HG02970 (cell line): ENCODE measurements at regions not wholly inside any gene's neighbourhood (a gene's known extent, or its start where the extent isn't known, plus 50 kb on each side); places are given as distances from the start of the nearest gene placed in this dataset.

Experiments used
- ATAC-seq: cut with Tn5 transposase; IDR thresholded peaks from one replicate; pipeline ENCODE4 v1.9.1; 2021; ENCODE audit warnings: mild to moderate bottlenecking, moderate library complexity, moderate number of reproducible peaks; ENCODE audit not compliant: unreplicated experiment, low FRiP score

DNA sequence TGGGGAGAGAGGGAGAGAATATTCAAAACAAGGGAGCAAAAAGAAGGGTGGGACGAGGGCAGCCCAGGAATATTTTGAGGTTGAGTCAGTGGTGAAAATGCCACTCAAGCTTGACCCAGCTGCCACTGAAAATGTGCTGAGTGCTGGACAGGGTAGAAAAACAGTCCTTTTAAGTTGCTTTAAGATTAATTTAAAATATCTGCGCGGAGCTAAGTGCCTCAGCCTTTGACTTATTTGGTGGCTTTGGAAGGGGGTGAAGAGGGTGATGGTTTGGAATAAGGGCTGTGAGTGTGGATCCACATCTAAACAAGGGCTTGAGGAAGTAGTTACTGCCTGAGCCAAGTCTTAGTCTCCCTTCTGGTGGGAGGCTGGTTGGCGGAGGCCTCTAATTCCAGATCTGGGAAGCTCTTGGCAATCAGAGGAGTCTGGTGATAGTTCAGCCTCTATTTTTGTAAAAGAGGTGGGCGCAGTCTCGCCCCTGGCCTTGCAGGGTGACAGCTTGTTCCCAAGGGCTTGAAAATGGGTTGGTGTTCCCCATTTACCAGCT lies 280.8 kb upstream of the ROPN1 start:
- no peak for ATAC-seq

DNA sequence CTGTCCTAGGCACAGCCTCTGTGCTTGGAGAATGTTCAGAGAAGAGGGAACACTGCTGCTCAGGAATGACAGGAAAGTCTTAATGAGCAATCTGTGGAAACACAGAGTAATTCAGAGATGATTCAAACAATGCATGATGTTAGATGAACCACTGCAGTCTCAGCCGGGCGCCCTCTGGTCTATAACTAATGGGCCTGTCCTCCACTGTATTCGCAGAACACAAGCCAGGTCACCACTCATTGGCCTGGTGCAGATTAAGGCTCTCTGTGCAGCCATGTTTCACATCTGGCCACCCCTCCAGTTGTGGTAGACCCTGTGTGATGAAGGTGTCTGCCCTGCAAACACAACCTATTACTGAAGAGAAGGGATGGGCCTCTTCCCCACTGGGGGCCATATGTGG lies 281.7 kb upstream of the ROPN1 start:
- ATAC-seq, result no peak

DNA sequence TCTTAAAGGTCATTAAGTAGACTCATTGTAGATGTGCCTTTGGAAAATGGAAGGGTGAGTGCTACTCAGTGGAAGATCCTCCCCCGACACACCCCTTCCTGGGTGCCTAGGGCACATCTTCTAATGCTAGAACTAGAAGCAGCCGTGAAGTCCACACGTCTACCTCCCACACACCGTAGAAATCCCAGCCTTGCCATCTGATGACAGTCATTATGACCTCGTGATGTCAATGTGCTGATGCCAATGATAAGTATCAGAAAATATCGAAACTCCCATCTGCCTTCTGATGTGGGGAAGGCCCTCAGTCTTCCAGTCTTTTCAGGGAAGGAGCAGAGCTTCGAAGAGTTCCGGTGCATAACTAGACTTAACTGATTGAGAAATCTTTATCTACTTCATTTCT lies 282.1 kb upstream of the ROPN1 start:
- ATAC-seq, result no peak

DNA sequence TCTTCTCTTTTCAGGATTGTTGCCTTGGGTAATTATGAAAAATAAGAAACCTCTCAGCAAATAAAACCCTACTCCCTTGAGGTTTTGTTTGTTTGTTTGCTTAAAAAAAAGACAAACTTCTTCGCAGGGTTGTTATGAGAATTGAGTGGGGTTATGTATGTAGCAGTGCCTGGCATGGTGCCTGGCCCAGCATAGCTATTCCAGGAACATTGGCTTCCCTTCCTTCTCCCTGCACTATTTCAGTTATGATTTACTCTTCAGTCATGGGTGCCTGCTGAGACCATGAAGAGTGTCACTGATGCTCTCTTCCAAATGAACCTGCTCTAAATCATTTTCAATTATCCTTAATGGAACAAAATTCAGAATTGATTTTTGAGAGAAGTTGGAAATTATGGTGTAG lies 283.5 kb upstream of the ROPN1 start:
- no peak for ATAC-seq

DNA sequence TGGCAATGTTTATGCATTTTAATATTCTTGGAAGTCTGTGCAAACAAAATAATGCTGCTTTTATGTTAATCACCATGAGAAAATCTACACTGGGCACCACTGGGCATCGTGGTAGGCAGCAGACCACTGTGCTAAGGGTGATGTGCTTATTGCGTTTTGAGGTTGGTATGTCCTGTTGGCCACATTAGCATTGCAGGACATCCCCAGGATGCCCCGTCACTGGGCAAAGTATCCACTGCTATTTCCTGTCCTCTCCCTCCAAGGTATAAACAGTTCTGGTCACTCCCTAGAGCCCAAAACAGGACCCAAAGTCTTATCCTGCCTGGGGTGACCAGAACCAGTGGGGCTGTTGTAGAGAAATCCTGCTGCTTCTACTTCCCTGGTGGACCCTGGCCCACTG lies 284.2 kb upstream of the ROPN1 start:
- no peak for ATAC-seq

DNA sequence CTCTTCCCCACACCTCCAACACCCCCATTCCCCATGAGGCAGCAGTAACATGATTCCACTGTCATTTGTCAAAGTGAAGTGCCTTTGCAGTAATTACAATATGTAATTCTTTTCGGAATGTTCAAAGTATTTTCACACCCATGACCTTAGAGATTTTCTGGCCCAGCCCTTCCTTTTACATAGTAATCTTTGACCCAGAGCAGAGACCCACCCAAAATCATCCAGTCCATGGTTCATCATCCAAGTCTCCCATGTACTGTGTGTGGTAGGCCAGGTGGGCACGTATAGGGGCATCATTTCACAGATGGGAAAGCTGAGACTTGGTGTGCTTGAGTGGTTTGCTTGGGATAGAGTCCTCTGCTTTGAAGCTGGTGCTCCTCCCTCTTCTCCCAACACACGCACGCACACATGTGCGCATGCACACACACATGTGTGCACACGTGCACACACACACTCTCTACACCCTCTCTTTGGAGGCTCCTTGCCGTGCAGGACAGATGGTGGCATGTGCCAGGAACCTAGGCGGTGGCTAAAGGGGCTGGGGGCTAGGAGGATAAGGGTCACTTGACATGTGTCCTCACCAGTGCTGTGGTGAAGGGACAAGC lies 284.7 kb upstream of the ROPN1 start:
- ATAC-seq, result no peak

DNA sequence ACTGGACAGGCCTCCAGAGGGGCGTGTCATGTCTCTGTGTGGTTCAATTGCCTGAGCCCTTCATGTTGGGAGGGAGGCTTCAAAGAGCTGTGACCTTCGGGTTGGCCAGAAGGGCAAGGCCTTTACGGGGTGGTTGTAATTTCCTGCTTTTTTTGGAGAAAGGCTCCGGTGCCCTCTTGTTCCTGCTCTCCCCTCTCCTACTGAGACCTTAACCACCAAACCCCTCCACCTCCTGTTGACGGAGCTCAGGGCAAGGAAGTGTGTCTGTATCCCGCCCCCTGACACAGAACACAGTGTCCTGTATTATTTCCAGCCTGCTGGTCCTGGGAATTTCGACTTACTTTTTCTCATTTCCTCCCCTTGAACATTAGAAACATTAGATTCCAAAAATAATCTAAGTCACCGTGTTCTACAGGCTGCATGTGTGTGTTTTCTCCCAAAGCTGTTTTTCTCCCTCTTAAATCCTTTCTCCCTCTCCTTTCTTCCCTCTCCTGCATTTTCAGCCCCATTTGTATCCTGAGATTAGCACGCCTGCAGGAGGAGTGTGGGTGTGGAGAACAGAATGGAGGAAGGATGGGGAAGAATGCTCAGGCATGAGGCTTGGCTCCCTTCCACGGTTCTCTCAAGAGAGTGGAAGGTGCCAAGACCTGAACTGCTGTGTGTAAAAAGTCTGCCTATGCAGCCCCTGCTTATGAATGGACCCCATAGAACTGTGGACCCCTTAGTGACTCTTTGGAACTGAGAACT lies 285.4 kb upstream of the ROPN1 start:
- no peak for ATAC-seq

DNA sequence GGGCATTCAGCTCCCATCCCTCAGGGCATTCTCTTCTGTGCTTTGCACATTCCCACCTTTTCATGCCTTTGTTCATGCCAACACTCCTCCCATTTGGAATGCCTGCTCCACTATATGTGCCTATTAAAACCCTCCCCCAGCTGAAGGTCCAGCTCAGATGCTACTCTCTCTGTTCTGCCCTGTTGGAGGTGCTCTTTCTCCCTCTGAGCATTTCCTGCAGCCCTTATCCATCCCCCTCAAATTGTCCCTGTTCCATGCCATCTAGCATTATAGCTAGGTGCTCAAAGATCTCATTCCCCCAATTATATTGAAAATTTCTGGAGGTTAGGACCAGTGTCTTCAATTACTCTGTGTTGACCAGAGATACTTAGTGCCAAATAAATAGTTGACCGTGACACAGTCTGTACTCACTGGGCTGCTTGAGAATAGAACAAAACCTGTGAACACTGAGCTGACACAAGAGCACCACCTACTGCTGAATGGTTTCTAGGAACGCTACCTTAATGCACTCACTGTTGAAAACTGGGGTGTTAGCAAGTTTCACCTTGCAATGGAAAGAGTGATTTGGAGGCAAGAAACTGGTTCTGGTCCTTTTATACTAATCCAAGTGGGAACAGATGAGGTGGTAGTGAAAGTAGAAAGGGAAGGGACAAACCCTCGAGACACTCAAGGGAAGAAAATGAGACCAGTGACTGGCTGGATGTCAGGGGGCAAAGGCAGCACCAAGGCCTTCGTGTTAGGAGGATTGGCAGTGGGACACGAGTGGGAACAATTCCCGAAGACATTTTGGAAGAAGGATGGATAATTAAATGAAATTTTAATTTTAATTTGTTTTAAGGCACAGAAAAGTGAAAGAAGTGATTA lies 289.8 kb upstream of the ROPN1 start:
- ATAC-seq, result no peak

DNA sequence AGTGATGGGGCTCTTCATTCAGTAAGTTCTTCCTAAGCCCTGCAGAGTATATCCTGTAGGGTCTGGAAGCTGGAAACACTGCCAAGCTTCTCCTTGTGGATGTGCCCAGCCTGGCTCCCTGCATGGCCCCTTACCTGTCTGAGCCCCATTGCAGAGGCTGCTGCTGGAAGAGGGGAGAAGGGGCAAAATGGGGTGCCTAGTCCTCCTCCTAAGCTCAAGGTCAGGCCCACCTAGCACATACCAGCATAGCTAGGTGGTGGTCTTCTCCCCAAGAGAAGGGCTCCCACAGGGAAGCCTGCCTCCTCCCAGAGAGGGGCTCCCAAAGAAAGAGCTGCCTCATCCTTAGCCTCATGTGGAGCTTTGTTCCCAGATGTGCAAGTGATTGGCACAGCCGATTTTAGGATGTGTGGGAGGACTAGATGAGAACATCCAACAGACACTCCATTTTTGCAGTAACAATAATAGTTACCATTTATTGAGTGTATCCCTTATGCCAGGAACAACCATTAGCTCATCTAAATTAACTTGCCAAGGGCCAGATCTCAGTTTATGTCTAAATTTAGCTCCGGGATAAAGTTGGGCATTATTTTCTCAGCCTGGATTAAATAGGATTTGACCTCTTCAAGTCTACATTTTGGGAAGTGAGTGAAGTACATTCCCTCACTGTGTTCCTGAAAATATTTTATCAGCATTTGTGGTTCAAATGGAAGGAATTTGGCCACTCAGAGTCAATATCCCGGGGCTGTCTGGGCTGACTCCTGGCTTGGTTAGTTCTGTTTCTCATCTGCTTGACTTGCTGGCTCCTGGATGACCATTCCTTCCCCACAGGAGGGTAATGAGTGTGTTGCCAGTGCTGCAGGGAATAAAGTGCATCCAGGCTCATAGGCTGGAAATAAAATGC lies 291.1 kb upstream of the ROPN1 start:
- ATAC-seq, result no peak

DNA sequence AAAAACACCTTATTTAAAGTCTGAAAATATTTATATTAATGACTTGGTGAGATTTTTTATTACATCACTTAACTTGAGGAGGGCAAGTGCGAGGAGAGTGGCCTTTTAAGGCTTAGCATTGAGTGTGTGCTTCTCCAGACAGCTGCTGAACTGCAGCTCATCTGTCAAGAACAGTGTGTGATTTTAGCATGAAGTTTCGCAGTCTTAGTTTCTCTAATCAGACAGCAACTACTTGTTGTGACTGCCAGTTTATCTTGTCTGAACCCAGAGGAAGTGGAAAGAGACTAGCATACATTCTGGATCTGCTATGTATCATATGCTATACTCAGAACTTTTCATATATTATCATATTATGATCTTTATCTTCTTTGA lies 291.7 kb upstream of the ROPN1 start:
- no peak for ATAC-seq

DNA sequence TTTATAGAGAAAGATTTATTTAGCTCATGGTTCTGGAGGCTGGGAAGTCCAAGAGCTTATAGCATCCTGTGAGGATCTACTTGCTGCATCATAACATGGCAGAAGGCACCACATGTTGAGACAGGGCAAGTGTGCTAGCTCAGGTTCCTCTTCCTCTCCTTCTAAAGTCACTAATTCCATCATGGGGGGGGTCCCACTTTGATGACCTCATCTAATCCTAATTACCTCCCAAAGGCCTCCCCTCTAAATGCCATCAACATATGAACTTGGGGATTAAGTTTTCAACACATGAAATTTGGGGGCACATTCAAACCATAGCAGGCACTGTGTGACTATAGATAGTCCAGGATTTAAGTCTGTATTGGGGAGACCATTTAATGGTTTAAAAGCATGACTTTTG lies 297.1 kb upstream of the ROPN1 start:
- ATAC-seq, result no peak

DNA sequence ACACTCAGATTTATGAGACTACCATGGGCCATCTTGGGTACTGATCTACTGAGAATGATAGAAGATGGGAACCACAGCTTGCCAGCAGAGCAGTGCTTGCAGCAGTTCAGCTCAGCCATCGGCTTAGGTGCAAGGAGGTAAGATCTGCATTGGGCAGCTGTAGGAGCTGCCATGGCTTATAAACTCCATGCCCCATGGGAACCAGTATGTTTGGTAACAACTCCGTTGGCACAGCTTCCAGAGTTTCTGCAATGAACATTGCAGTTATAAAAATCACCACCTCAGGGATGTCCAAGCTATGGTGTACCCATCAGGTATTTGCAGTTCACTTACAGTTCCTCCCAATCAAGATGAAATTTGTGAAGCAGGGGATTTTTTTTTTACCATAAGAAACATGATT lies 299.1 kb upstream of the ROPN1 start:
- no peak for ATAC-seq

DNA sequence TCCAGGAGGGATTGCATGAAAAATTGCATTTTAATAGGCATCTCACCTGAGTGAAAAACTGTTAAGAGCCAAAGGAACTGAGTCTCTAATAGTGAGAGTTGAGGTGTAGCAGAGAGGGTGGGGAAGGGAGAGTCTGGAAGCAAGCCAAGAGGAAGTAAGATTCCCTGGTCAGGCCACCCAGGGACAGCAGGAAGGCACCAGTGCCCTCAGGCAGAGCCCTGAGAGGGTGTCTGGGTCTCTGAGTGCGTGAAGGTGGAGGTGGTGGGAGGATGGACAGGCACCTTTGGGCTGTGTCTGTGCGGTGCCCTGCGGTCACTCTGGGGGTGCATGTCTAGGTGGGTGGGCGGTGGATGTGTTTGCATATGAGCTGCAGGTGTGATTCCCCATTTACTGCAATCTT lies 300.4 kb upstream of the ROPN1 start:
- ATAC-seq, result no peak

DNA sequence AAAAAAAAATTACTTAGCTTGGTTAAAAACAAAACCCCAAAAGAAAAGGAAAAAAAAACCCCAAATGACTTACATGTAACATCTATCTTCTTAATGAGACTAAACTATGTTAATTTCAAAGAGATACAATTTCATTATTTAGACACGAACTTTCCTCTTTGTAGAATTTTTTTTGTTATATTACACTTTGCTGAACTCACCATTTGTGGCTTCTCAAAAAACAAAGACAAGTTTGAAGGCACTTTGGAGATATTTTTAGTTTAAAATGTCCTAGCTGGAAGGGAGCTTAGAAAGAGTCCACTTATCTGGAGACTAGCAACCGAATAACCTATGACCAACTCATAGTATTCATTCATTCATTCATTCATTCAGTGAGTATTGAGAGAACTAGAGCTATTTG lies 301.7 kb upstream of the ROPN1 start:
- no peak for ATAC-seq

DNA sequence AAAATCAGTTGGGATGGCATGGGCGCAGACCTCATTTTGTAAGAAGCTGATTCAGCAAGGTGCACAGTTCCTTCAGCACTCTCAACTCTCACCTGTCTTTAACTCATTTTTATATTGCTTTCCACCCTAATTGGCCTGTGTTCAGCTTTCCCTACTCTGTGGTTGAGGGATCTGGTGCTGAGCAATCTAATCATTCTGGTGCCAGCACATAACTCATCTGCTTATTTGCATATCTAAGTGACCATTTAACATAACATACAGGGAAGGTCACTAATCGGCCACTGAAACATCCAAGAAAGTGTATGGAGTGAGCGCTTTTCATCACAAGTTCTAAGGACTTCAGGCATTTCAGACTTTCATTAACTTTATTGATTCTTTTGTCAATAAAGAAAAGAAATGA lies 303.4 kb upstream of the ROPN1 start:
- no peak for ATAC-seq

DNA sequence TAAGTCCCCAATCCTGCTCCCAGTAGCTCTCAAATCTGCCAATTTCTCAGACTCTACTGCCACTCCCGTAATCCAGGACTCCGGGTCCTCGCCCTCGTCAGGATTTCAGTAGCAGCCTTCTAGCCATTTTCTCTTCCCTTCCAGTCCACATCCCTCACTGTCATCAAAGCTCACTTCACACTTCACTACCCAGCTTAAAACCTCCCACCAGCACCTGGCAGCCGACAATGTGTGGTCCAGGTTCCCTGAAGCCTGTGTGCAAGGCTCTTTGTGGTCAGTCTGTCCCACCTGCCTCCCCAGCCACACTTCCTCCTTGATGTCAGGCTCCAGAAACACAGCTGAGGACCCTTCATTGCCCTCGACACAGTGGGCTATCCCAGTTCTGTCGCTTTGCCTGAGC lies 304.5 kb upstream of the ROPN1 start:
- ATAC-seq, result no peak

DNA sequence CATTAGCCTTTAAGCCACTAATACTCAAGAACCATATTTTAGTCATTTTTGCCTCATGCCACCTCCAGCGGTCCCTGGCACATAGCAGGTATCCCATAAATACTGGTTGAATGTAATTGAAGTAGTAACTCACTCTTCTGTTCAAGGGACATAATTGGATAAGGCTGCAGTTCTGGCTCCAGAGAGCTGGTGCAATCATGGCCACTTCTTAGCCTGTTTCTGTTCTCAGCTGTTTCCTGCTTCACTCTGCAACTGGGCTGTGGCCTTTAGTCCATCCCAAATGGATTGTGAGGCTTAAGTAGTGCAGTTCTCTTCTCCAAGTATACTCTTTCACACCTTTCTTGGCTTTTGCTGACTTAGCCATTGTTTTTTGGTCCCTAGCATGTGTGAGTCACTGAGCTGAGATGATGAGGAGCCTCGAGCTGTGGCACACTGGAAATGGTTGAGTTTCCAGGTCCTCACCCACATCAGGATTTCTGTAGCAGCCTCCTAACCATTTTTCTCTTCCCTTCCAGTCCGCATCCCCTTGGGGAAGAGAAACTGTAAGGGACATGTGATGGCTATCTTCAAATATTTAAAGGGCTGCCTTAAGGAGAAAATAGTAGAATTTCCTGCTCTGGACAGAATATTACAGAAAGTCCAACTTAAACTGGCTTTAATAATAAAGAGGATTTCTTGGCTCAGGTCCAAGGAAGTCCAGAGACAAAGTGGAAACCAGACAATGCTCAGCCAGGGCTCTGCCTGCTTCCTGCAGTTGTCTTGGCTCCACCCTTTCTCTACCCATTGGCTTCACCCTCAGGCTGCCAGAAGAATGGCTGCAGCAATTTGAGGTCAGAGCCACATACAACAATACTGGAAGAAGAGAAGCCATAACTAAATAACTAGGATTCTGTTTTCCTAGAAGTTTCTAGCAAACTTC lies 305.4 kb upstream of the ROPN1 start:
- ATAC-seq, result no peak

DNA sequence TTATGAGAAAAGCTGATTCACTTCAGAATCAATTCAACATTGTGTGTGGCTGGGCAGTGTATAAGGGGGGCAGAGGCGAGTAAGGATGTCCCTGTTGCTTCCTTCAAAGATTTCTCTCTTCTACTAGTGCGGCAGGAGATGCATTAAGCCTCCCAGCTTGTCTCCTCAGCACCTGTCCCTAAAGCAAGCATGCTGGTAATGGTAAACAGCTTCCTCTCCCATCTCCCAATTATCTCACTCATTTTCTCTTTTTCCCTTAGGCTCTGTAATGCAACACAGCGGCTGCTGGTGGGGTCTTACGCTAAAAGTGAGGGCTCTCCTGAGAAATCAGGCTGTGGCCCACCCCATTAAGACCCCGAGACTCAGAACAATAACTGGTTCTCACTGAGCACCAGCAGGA lies 306.4 kb upstream of the ROPN1 start:
- no peak for ATAC-seq

DNA sequence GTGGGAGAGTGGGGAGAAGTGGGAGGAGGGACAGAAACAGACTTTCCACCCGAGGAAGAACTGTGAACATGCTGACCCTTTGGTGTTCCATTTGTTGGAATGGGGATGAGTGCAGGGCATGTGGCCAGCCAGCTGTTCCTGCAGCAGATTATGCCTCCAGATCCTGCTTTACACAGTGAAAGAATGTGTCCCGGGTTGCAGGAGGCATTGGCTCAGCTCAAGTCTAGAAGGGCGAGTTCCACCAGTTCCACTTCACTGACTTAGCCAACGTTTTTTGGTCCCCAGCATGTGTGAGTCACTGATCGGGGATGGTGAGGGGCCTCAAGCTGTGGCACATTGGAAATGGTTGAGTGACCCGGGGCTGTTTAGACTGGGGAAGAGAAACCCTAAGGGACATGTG lies 307.0 kb upstream of the ROPN1 start:
- no peak for ATAC-seq
